ENCODE measurements at regions not wholly inside any gene's neighbourhood (a gene's known extent, or its start where the extent isn't known, plus 50 kb on each side); places are given as distances from the start of the nearest gene placed in this dataset.

DNA sequence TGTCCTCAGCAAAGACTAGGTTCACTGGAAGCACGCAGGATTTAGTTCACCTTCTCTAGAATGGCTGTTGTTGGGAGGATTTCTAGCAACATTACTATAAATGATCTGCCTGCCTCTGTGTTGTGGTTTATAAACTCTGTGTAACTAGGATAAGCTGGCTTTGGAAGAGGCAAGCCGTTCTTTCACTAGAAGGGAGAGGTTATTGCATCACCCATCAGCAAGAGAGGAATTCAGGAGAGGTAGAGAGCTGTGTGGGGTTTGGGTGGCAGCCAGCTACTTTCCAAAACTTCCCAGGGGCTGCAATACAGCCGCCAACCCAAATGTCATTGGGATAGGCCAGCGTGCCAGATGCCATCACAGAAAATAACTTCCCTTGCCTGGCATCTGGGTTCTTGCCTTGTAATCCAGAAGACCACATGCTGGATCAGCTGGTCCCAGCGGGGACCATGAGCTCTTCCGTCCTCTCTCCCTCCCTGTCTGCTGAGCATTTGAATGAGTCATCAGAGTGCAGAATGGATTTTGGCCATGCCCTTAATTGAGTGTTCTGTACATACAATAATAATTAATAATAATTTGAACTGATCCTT, 95.7 kb upstream of the RBFOX1 start:
- TF ChIP-seq, protein P1, sequence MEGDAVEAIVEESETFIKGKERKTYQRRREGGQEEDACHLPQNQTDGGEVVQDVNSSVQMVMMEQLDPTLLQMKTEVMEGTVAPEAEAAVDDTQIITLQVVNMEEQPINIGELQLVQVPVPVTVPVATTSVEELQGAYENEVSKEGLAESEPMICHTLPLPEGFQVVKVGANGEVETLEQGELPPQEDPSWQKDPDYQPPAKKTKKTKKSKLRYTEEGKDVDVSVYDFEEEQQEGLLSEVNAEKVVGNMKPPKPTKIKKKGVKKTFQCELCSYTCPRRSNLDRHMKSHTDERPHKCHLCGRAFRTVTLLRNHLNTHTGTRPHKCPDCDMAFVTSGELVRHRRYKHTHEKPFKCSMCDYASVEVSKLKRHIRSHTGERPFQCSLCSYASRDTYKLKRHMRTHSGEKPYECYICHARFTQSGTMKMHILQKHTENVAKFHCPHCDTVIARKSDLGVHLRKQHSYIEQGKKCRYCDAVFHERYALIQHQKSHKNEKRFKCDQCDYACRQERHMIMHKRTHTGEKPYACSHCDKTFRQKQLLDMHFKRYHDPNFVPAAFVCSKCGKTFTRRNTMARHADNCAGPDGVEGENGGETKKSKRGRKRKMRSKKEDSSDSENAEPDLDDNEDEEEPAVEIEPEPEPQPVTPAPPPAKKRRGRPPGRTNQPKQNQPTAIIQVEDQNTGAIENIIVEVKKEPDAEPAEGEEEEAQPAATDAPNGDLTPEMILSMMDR (IDR thresholded peaks at IDR 0.05; ENCODE audit: low read depth, low read length) = no peak
- TF ChIP-seq POLR2A (IDR thresholded peaks at IDR 0.05; ENCODE audit: extremely low read depth, insufficient read length) = no peak
- TF ChIP-seq, protein P2, sequence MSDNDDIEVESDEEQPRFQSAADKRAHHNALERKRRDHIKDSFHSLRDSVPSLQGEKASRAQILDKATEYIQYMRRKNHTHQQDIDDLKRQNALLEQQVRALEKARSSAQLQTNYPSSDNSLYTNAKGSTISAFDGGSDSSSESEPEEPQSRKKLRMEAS (IDR thresholded peaks at IDR 0.05; ENCODE audit: low read depth, low read length) = no peak
